D341Med (cell line): ENCODE measurements at regions not wholly inside any gene's neighbourhood (a gene's known extent, or its start where the extent isn't known, plus 50 kb on each side); places are given as distances from the start of the nearest gene placed in this dataset.
A peak's percentile ranks its signal among the peaks of the same experiment; 100 is the strongest.

Experiments
- DNase-seq: peaks from one replicate; pipeline ENCODE4 v3.0.0; 2012; ENCODE audit warnings: low spot score

GRCh38 chrX:4876268-4876667 is 1162.8 kb upstream of the PRKX start:
- DNase-seq: no peak

- DNase-seq: no peak
Measured at GRCh38 chrX:4851534-4851933, 1138.1 kb upstream of the PRKX start.

- no peak for DNase-seq
Measured at GRCh38 chrX:4850312-4850711, 1136.9 kb upstream of the PRKX start.

GRCh38 chrX:4844376-4844775 is 1130.9 kb upstream of the PRKX start:
- no peak for DNase-seq

GRCh38 chrX:4841216-4841745 is 1127.8 kb upstream of the PRKX start:
- no peak for DNase-seq

GRCh38 chrX:4831574-4831973 is 1118.1 kb upstream of the PRKX start:
- no peak for DNase-seq

- DNase-seq: no peak
Measured at GRCh38 chrX:4830880-4831557, 1117.6 kb upstream of the PRKX start.

- DNase-seq: no peak
Measured at GRCh38 chrX:4825550-4825949, 1112.1 kb upstream of the PRKX start.

GRCh38 chrX:4809571-4809970 is 1096.1 kb upstream of the PRKX start:
- no peak for DNase-seq

- no peak for DNase-seq
Measured at GRCh38 chrX:4805502-4805901, 1092.1 kb upstream of the PRKX start.

GRCh38 chrX:4800756-4801155 is 1087.3 kb upstream of the PRKX start:
- no peak for DNase-seq

- DNase-seq: no peak
Measured at GRCh38 chrX:4787971-4788370, 1074.5 kb upstream of the PRKX start.

GRCh38 chrX:4764888-4765287 is 1051.4 kb upstream of the PRKX start:
- DNase-seq: no peak

GRCh38 chrX:4762196-4762595 is 1048.7 kb upstream of the PRKX start:
- DNase-seq: no peak

GRCh38 chrX:4754878-4755604 is 1041.6 kb upstream of the PRKX start:
- DNase-seq: no peak

- DNase-seq: no peak
Measured at GRCh38 chrX:4741024-4741423, 1027.6 kb upstream of the PRKX start.

- no peak for DNase-seq
Measured at GRCh38 chrX:4735299-4735698, 1021.9 kb upstream of the PRKX start.

GRCh38 chrX:4710618-4711433 is 997.4 kb upstream of the PRKX start:
- peak; percentile 10 for DNase-seq

GRCh38 chrX:4708970-4709760 is 995.7 kb upstream of the PRKX start:
- DNase-seq: no peak

GRCh38 chrX:4706961-4707360 is 993.5 kb upstream of the PRKX start:
- DNase-seq: no peak

- no peak for DNase-seq
Measured at GRCh38 chrX:4690521-4690920, 977.1 kb upstream of the PRKX start.

- DNase-seq: peak; percentile 3
Measured at GRCh38 chrX:4682636-4683035, 969.2 kb upstream of the PRKX start.
